Stomach (tissue), 4 donors: ENCODE measurements at regions not wholly inside any gene's neighbourhood (a gene's known extent, or its start where the extent isn't known, plus 50 kb on each side); places are given as distances from the start of the nearest gene placed in this dataset.

Experiments
- EP300 ChIP-seq: sonication (generic); formaldehyde crosslinking; IDR thresholded peaks from one replicate; pipeline ENCODE4 v1.6.1; 2017; ENCODE audit warnings: antibody characterized with exemption
- POLR2A ChIP-seq, 4 donors: fragments of 450-650 bp; IDR thresholded peaks; one replicate each; pipeline ENCODE4 v1.6.1; 2016; ENCODE audit warnings: antibody characterized with exemption in 4 of 4, control low read depth in 2 of 4, mild to moderate bottlenecking in 1 of 4, moderate library complexity in 1 of 4
- TF ChIP-seq, protein P1 (sequence below), 7 experiments: fragments of 450-650 bp in 4 of 7; fragments of 200-600 bp in 3 of 7; sonication (generic) in 3 of 7; IDR thresholded peaks; one replicate each; pipeline ENCODE4 v1.5.1; 2016 to 2019; ENCODE audit warnings: antibody characterized with exemption in 7 of 7, control low read depth in 2 of 7, mild to moderate bottlenecking in 1 of 7

DNA sequence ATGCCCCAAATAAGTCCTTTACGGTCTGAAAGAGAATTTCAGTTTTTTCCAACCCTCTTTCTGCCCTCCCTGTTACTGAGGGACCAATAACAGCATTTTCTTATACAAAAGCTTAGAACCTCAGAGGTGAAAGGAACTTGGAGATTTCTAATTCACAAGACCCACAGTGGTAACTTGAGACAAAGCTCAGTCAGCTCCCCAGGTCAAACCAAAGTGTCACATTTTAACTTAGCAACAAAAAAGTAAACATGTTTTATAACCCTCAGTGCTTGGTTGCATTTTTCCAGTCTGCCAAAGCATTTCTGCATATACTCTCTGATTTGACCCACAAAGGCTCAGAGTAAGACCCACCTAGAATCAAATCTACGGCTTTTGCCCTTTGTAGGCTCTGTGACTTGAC is 415.2 kb downstream of the VRK1 start:
- TF ChIP-seq POLR2A (IDR thresholded peaks at IDR 0.05) (no peak), EP300 (no peak)
- TF ChIP-seq, protein P1, sequence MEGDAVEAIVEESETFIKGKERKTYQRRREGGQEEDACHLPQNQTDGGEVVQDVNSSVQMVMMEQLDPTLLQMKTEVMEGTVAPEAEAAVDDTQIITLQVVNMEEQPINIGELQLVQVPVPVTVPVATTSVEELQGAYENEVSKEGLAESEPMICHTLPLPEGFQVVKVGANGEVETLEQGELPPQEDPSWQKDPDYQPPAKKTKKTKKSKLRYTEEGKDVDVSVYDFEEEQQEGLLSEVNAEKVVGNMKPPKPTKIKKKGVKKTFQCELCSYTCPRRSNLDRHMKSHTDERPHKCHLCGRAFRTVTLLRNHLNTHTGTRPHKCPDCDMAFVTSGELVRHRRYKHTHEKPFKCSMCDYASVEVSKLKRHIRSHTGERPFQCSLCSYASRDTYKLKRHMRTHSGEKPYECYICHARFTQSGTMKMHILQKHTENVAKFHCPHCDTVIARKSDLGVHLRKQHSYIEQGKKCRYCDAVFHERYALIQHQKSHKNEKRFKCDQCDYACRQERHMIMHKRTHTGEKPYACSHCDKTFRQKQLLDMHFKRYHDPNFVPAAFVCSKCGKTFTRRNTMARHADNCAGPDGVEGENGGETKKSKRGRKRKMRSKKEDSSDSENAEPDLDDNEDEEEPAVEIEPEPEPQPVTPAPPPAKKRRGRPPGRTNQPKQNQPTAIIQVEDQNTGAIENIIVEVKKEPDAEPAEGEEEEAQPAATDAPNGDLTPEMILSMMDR (IDR thresholded peaks at IDR 0.05) = no peak
